Thoracic aorta (tissue), 2 donors: ENCODE measurements at regions not wholly inside any gene's neighbourhood (a gene's known extent, or its start where the extent isn't known, plus 50 kb on each side); places are given as distances from the start of the nearest gene placed in this dataset.

Experiments used
- ATAC-seq: fragments of 150-250 bp; one replicate; pipeline ENCODE4 v1.8.0; 2017; ENCODE audit warnings: low read depth; ENCODE audit not compliant: insufficient number of reproducible peaks, low FRiP score
- DNase-seq: peaks from one replicate; pipeline ENCODE4 v3.0.0-alpha.2; 2020; ENCODE audit warnings: low spot score
- H3K27ac ChIP-seq, 2 donors: fragments of 200-600 bp; sonication (generic); 1 replicate in 1 of 2; 2 replicates in 1 of 2; pipeline ENCODE4 v1.5.1; 2016; ENCODE audit warnings: mild to moderate bottlenecking in 2 of 2, moderate library complexity in 2 of 2
- H3K27me3 ChIP-seq: fragments of 200-600 bp; sonication (generic); replicated peaks from 2 replicates; pipeline ENCODE4 v1.6.0; 2016; ENCODE audit warnings: mild to moderate bottlenecking; ENCODE audit not compliant: insufficient read depth
- H3K36me3 ChIP-seq: fragments of 200-600 bp; sonication (generic); one replicate; pipeline ENCODE4 v1.5.1; 2016
- H3K4me1 ChIP-seq, 2 donors: fragments of 200-600 bp; sonication (generic); 1 replicate in 1 of 2; 2 replicates in 1 of 2; pipeline versions ENCODE4 v1.5.1 to v1.6.0; 2016; ENCODE audit warnings: low read depth in 2 of 2, mild to moderate bottlenecking in 1 of 2; ENCODE audit not compliant: control insufficient read depth in 1 of 2
- H3K4me3 ChIP-seq: fragments of 200-600 bp; sonication (generic); 2 replicates; pipeline ENCODE4 v1.5.1; 2016; ENCODE audit warnings: mild to moderate bottlenecking
- H3K9me3 ChIP-seq: fragments of 200-600 bp; sonication (generic); 2 replicates; pipeline ENCODE4 v1.5.1; 2016
- CTCF ChIP-seq: fragments of 200-600 bp; sonication (generic); IDR thresholded peaks from one replicate; pipeline ENCODE4 v1.5.1; 2019; ENCODE audit warnings: antibody characterized with exemption

GRCh38 chr15:96693990-96694517 is 363.6 kb downstream of the NR2F2 start:
- Histone ChIP-seq H3K27me3 (no peaks in the 10 kb centered on the region), H3K4me3 (no peak overlapping the region), H3K4me1 (no peaks in the 10 kb centered on the region), H3K27ac (no peak overlapping the region), H3K9me3 (no peaks in the 10 kb centered on the region), H3K36me3 (no peaks in the 10 kb centered on the region)
- ATAC-seq, result no peak
- no peak for DNase-seq
- no peak for TF ChIP-seq CTCF

GRCh38 chr15:96695426-96695825 is 364.9 kb downstream of the NR2F2 start:
- Histone ChIP-seq H3K4me1 (no peaks in the 10 kb centered on the region), H3K36me3 (no peaks in the 10 kb centered on the region), H3K27me3 (no peaks in the 10 kb centered on the region), H3K4me3 (no peak overlapping the region), H3K9me3 (no peaks in the 10 kb centered on the region), H3K27ac (no peak overlapping the region)
- DNase-seq, result no peak
- TF ChIP-seq CTCF, result no peak
- ATAC-seq, result no peak

- no peak for ATAC-seq
- no peak overlapping the region for H3K4me3 ChIP-seq
- no peak for TF ChIP-seq CTCF
- no peak for DNase-seq
- no peak overlapping the region for H3K27ac ChIP-seq
- no peaks in the 10 kb centered on the region for H3K4me1 ChIP-seq
- H3K27me3 ChIP-seq, result no peaks in the 10 kb centered on the region
- no peaks in the 10 kb centered on the region for H3K36me3 ChIP-seq
- no peaks in the 10 kb centered on the region for H3K9me3 ChIP-seq
Observed at GRCh38 chr15:96699871-96700401, 369.4 kb downstream of the NR2F2 start.

- Histone ChIP-seq H3K27me3 (no peaks in the 10 kb centered on the region), H3K9me3 (no peaks in the 10 kb centered on the region), H3K4me1 (no peaks in the 10 kb centered on the region), H3K4me3 (no peak overlapping the region), H3K36me3 (no peaks in the 10 kb centered on the region), H3K27ac (no peak overlapping the region)
- DNase-seq, result no peak
- no peak for TF ChIP-seq CTCF
- no peak for ATAC-seq
Observed at GRCh38 chr15:96700555-96700954, 370.1 kb downstream of the NR2F2 start.

GRCh38 chr15:96701443-96701842 is 370.9 kb downstream of the NR2F2 start:
- ATAC-seq, result no peak
- no peak for DNase-seq
- TF ChIP-seq CTCF, result no peak
- H3K4me3 ChIP-seq, result no peak overlapping the region
- H3K9me3 ChIP-seq, result no peaks in the 10 kb centered on the region
- H3K4me1 ChIP-seq, result no peaks in the 10 kb centered on the region
- H3K27ac ChIP-seq, result no peak overlapping the region
- no peaks in the 10 kb centered on the region for H3K27me3 ChIP-seq
- H3K36me3 ChIP-seq, result no peaks in the 10 kb centered on the region
